ENCODE measurements at regions not wholly inside any gene's neighbourhood (a gene's known extent, or its start where the extent isn't known, plus 50 kb on each side); places are given as distances from the start of the nearest gene placed in this dataset.
"Not testable (repeated sequence)": the region's sequence is repeated elsewhere in the genome, so short reads cannot be mapped to it uniquely, and the experiment has no call there.

DNA sequence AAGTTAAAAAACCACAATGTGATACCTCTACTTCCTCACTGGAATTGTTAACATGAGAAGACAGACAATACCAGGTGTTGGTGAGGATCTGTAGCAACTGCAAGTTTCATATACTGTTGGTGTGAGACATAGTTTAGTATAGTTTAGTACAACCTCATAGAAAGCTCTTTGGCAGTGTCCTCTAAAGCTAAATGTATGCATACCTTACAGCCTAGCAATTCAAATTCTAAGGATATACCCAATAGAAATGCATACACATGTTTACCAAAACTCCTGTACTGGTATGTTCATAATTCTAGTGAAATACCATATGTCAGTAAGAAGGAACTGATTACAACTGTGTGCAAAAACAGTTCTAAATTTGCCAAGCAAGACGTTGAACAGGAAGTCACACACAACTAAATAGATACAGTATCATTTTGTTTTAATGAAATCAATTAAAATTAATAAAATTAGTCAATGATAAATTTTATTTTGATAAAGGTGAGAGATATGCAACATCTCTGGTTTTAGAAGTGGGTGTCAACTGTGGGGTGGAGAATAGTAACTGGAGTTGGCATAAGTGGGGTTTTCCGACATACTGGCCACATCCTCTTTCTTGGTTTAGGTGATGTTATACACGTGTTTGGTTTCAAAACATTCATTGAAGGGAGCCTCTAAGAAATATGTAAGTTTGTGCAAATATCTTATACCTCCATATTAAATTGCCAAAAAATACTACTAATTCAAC lies 450.7 kb downstream of the PTPRC start:
- H3K4me3 ChIP-seq (ENCODE audit: low read depth, low read length) = no peak overlapping the region
- TF ChIP-seq, protein P1, sequence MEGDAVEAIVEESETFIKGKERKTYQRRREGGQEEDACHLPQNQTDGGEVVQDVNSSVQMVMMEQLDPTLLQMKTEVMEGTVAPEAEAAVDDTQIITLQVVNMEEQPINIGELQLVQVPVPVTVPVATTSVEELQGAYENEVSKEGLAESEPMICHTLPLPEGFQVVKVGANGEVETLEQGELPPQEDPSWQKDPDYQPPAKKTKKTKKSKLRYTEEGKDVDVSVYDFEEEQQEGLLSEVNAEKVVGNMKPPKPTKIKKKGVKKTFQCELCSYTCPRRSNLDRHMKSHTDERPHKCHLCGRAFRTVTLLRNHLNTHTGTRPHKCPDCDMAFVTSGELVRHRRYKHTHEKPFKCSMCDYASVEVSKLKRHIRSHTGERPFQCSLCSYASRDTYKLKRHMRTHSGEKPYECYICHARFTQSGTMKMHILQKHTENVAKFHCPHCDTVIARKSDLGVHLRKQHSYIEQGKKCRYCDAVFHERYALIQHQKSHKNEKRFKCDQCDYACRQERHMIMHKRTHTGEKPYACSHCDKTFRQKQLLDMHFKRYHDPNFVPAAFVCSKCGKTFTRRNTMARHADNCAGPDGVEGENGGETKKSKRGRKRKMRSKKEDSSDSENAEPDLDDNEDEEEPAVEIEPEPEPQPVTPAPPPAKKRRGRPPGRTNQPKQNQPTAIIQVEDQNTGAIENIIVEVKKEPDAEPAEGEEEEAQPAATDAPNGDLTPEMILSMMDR (conservative IDR thresholded peaks at IDR 0.05; ENCODE audit: low read depth, low read length) = no peak
- DNase-seq (ENCODE audit: low read depth) = no peak

DNA sequence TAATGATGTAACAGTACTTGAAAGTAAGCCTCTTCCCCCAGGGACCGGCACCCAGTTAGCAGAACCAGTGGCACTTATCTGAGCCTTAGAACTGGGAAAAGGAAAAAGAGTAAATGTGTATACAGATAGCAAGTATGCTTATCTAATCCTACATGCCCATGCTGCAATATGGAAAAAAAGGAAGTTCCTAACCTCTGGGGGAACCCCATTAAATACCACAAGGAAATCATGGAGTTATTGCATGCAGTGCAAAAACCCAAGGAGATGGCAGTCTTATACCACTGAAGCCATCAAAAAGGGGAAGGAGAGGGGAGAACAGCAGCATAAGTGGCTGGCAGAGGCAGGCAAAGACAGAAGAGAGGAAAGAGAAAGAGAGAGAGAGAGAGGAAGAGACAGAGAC lies 456.8 kb downstream of the PTPRC start:
- DNase-seq (ENCODE audit: low read depth); H3K4me3 ChIP-seq (ENCODE audit: low read depth, low read length): not testable (repeated sequence)

DNA sequence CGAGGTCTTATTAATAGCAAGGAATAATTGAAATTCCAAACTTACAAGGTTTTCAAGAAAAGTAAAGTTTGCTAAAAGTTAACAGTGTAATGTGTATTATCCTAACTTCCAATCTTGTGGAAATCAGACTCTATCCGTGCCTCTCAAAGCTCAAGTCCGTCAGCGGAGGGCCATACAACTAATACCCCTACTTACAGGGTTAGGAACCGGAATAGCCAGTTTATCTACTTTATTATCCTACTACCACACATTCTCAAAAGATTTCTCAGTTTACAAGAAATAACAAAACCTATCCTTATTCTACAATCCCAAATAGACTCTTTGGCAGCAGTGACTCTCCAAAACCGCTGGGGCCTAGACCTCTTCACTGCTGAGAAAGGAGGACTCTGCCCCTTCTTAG lies 457.8 kb downstream of the PTPRC start:
- TF ChIP-seq, protein P1 (conservative IDR thresholded peaks at IDR 0.05; ENCODE audit: low read depth, low read length) = no peak
- no peak overlapping the region for H3K4me3 ChIP-seq (ENCODE audit: low read depth, low read length)
- no peak for DNase-seq (ENCODE audit: low read depth)

DNA sequence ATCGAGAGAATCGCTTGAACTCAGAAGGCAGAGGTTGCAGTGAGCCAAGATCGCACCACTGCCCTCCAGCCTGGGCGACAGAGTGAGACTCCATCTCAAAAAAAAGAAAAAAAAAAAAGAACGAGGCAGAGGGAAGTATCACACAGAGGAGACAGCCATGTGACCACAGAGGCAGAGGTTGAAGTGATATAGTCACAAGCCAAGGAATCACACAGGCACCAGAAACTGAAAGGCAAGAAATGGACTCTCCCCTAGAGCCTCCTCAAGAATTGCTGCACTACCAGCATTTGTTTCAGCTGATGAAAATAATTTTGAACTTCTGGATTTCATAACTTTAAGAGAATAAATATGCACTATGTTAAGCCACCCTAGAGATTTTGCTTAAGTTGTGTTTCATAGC lies 459.6 kb downstream of the PTPRC start:
- DNase-seq (ENCODE audit: low read depth) = no peak
- no peak overlapping the region for H3K4me3 ChIP-seq (ENCODE audit: low read depth, low read length)
- TF ChIP-seq, protein P1 (conservative IDR thresholded peaks at IDR 0.05; ENCODE audit: low read depth, low read length) = no peak

DNA sequence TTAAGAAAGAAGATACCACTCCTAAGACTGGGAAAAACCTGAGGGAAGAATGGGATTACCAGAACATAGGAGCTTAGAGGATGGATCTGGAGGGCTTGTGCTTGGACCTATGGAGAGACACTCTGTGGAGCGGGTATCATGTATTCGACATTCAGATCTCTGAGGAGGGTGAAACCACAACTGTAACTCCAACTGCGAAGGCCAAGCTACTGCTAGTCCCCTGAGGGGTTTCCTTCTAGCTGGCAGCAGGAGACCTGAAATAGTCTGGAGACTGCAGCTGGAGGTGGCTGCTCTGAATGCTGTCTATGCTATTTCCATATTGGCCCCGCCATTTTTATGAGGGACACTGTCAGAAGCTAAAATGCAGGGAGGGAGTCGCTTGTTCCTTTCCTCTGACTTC lies 462.3 kb downstream of the PTPRC start:
- DNase-seq (ENCODE audit: low read depth) = no peak
- TF ChIP-seq, protein P1 (conservative IDR thresholded peaks at IDR 0.05; ENCODE audit: low read depth, low read length) = no peak
- H3K4me3 ChIP-seq (ENCODE audit: low read depth, low read length) = no peak overlapping the region

DNA sequence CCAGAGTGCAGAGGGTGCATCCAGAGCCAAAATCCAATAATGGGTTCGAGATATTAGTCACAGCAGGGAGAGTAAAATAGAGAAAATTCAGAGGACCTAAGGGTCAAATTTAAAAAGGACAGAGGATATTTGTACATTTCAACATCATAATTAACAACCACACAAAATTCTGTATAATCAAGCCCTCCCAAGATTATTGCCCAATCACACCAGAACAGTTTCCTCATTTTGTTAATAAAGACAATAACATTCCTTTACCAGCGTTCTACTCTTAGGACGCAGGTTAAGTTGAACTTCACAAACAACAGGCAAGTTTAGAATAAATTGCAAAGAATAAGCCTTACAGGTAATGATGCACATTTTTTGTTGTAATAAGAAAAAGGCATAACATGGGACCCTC lies 462.8 kb downstream of the PTPRC start:
- H3K4me3 ChIP-seq (ENCODE audit: low read depth, low read length) = no peak overlapping the region
- DNase-seq (ENCODE audit: low read depth) = no peak

DNA sequence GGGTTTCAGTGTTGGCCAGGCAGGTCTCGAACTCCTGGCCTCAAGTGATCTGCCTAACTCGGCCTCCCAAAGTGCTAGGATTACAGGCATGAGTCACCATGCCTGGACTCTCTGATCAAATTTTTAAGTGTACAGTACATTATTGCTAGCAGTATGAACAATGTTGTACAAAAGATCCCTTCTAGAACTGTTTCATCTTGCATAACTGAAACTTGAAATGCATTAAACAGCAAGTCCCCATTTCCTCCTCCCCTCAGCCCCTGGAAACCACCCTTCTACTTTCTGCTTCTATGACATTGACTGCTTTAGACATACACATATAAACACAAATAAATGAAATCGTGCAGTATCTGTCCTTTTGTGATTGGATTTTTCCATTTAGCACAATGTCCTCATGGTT lies 463.4 kb downstream of the PTPRC start:
- no peak for DNase-seq (ENCODE audit: low read depth)
- no peak overlapping the region for H3K4me3 ChIP-seq (ENCODE audit: low read depth, low read length)
- TF ChIP-seq, protein P1 (conservative IDR thresholded peaks at IDR 0.05; ENCODE audit: low read depth, low read length) = no peak

More for the DNA sequence above, 462.8 kb downstream of the PTPRC start:
- TF ChIP-seq, protein P1 (conservative IDR thresholded peaks at IDR 0.05; ENCODE audit: low read depth, low read length) = no peak

Data from epithelial cell of proximal tubule (primary cell).